Smooth muscle cell (in vitro differentiated cells): ENCODE measurements at regions not wholly inside any gene's neighbourhood (a gene's known extent, or its start where the extent isn't known, plus 50 kb on each side); places are given as distances from the start of the nearest gene placed in this dataset.
A peak's percentile ranks its signal among the peaks of the same experiment; 100 is the strongest.

ENCODE experiments used
- DNase-seq: peaks from one replicate; lab custom pipeline; 2025; ENCODE audit not compliant: unreplicated experiment; lab: John Stamatoyannopoulos, UW
- H2AFZ ChIP-seq: fragments of 200-600 bp; sonication (generic); 2 replicates; pipeline ENCODE4 v1.6.0; 2016; ENCODE audit warnings: antibody characterized with exemption, low read depth, mild to moderate bottlenecking
- H3F3A ChIP-seq: fragments of 200-600 bp; sonication (generic); 2 replicates; pipeline ENCODE4 v1.6.0; 2017; ENCODE audit warnings: antibody characterized with exemption, low read depth
- H3K27ac ChIP-seq: fragments of 200-600 bp; sonication (generic); 2 replicates; pipeline ENCODE4 v1.5.1; 2016; ENCODE audit warnings: low read depth, mild to moderate bottlenecking
- H3K27me3 ChIP-seq: fragments of 200-600 bp; sonication (generic); 2 replicates; pipeline ENCODE4 v1.6.1; 2016; ENCODE audit warnings: low read depth, mild to moderate bottlenecking
- H3K36me3 ChIP-seq: fragments of 200-600 bp; sonication (generic); 2 replicates; pipeline ENCODE4 v1.5.1; 2016; ENCODE audit warnings: low read depth
- H3K4me1 ChIP-seq: fragments of 200-600 bp; sonication (generic); 2 replicates; pipeline ENCODE4 v1.5.1; 2016; ENCODE audit warnings: low read depth
- H3K4me2 ChIP-seq: fragments of 200-600 bp; sonication (generic); 2 replicates; pipeline ENCODE4 v1.6.0; 2016; ENCODE audit warnings: mild to moderate bottlenecking
- H3K4me3 ChIP-seq: fragments of 200-600 bp; sonication (generic); 2 replicates; pipeline ENCODE4 v1.5.1; 2016; ENCODE audit warnings: mild to moderate bottlenecking
- H3K79me2 ChIP-seq: fragments of 200-600 bp; sonication (generic); 2 replicates; pipeline ENCODE4 v1.6.0; 2016; ENCODE audit warnings: low read depth, mild to moderate bottlenecking
- H3K9ac ChIP-seq: fragments of 200-600 bp; sonication (generic); 2 replicates; pipeline ENCODE4 v1.6.0; 2016; ENCODE audit warnings: low read depth
- H3K9me3 ChIP-seq: fragments of 200-600 bp; sonication (generic); replicated peaks from 2 replicates; pipeline ENCODE4 v1.5.1; 2016; ENCODE audit warnings: low read depth
- H4K20me1 ChIP-seq: fragments of 200-600 bp; sonication (generic); 2 replicates; pipeline ENCODE4 v1.6.0; 2016; ENCODE audit warnings: low read depth
- CTCF ChIP-seq: fragments of 200-600 bp; sonication (generic); IDR thresholded peaks from 2 replicates; pipeline ENCODE4 v1.5.1; 2017; ENCODE audit warnings: borderline replicate concordance, mild to moderate bottlenecking, antibody characterized with exemption; ENCODE audit not compliant: insufficient read depth, poor library complexity, severe bottlenecking
- WGBS: methylation state at CpG from one replicate; pipeline ENCODE4 v1.1.7; 2016; ENCODE audit warnings: low lambda C conversion rate; 5-methylcytosine and 5-hydroxymethylcytosine counted together

- TF ChIP-seq CTCF = no peak
- DNase-seq = no peak
- no peaks in the 10 kb centered on the region for H3K36me3 ChIP-seq
- no peak overlapping the region for H3K4me3 ChIP-seq
- H3K27me3 ChIP-seq = no peaks in the 10 kb centered on the region
- H3K4me2 ChIP-seq = no peak overlapping the region
- H3K27ac ChIP-seq = no peak overlapping the region
- H3K9ac ChIP-seq = no peak overlapping the region
- H3K9me3 ChIP-seq = no peaks in the 10 kb centered on the region
- no peaks in the 10 kb centered on the region for H3K4me1 ChIP-seq
- H4K20me1 ChIP-seq = no peaks in the 10 kb centered on the region
- no peaks in the 10 kb centered on the region for H3K79me2 ChIP-seq
- H3F3A ChIP-seq = no peaks in the 10 kb centered on the region
- H2AFZ ChIP-seq = no peak overlapping the region
- 87% methylated on average over 7 of the region's 7 CpGs for WGBS
Observed at GRCh38 chr10:105783936-105784483, 1142.9 kb downstream of the SORCS3 start.

- no peak for TF ChIP-seq CTCF
- no peaks in the 10 kb centered on the region for H4K20me1 ChIP-seq
- H3K4me1 ChIP-seq = peaks cover 17% of the 10 kb centered on the region
- H3K36me3 ChIP-seq = no peaks in the 10 kb centered on the region
- no peak overlapping the region for H3K4me3 ChIP-seq
- H3K27ac ChIP-seq = no peak overlapping the region
- WGBS = 24% methylated on average over 1 of the region's 1 CpG
- H3K79me2 ChIP-seq = no peaks in the 10 kb centered on the region
- no peak for DNase-seq
- H3F3A ChIP-seq = peaks cover 3% of the 10 kb centered on the region
- no peaks in the 10 kb centered on the region for H3K27me3 ChIP-seq
- no peak overlapping the region for H2AFZ ChIP-seq
- H3K4me2 ChIP-seq = no peak overlapping the region
- no peaks in the 10 kb centered on the region for H3K9me3 ChIP-seq
- H3K9ac ChIP-seq = no peak overlapping the region
Observed at GRCh38 chr10:105774881-105775280, 1133.8 kb downstream of the SORCS3 start.

GRCh38 chr10:105774351-105774750, 1133.3 kb downstream of the SORCS3 start:
- Histone ChIP-seq H3K27me3 (no peaks in the 10 kb centered on the region), H2AFZ (no peak overlapping the region), H3K36me3 (no peaks in the 10 kb centered on the region), H3K27ac (no peak overlapping the region), H3K79me2 (no peaks in the 10 kb centered on the region), H3K4me3 (no peak overlapping the region), H3K9ac (no peak overlapping the region), H4K20me1 (no peaks in the 10 kb centered on the region), H3F3A (peaks cover 3% of the 10 kb centered on the region), H3K9me3 (no peaks in the 10 kb centered on the region), H3K4me1 (peaks cover 17% of the 10 kb centered on the region), H3K4me2 (no peak overlapping the region)
- 29% methylated on average over 2 of the region's 2 CpGs for WGBS
- TF ChIP-seq CTCF = no peak
- no peak for DNase-seq

GRCh38 chr10:105770524-105771212, 1129.6 kb downstream of the SORCS3 start:
- Histone ChIP-seq H3F3A (peaks cover 3% of the 10 kb centered on the region), H3K27me3 (no peaks in the 10 kb centered on the region), H3K79me2 (no peaks in the 10 kb centered on the region), H3K4me2 (peak overlapping the region; percentile 41), H3K4me1 (peaks cover 17% of the 10 kb centered on the region), H4K20me1 (no peaks in the 10 kb centered on the region), H3K36me3 (no peaks in the 10 kb centered on the region), H2AFZ (no peak overlapping the region), H3K9ac (no peak overlapping the region), H3K9me3 (no peaks in the 10 kb centered on the region), H3K27ac (no peak overlapping the region), H3K4me3 (no peak overlapping the region)
- DNase-seq = no peak
- 8% methylated on average over 2 of the region's 2 CpGs for WGBS
- no peak for TF ChIP-seq CTCF
